ENCODE measurements at regions not wholly inside any gene's neighbourhood (a gene's known extent, or its start where the extent isn't known, plus 50 kb on each side); places are given as distances from the start of the nearest gene placed in this dataset.

DNA sequence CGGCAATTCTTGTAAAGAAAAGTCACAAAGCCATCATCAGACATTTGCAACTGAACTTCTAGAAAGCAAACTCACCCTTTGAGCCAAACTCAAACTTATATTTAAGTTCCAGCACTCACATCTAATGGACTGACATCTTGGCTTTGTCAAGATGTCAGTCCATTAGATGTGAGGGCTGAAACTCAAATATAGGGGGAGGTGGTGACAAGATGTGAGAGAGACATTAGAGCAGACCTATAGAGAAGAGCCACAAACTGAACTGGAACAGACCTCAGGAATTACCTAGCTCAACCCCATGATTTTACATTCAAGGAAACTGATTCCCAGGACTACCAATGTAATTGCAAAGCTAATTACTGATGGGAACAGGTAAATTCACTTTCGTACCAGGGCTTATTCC is 543.8 kb downstream of the TNS1 start:
- TF ChIP-seq POLR2AphosphoS5 (IDR thresholded peaks at IDR 0.05) (no peak), EP300 (IDR thresholded peaks at IDR 0.05) (no peak), POLR2A (IDR thresholded peaks at IDR 0.05) (no peak)
- TF ChIP-seq, protein P1, sequence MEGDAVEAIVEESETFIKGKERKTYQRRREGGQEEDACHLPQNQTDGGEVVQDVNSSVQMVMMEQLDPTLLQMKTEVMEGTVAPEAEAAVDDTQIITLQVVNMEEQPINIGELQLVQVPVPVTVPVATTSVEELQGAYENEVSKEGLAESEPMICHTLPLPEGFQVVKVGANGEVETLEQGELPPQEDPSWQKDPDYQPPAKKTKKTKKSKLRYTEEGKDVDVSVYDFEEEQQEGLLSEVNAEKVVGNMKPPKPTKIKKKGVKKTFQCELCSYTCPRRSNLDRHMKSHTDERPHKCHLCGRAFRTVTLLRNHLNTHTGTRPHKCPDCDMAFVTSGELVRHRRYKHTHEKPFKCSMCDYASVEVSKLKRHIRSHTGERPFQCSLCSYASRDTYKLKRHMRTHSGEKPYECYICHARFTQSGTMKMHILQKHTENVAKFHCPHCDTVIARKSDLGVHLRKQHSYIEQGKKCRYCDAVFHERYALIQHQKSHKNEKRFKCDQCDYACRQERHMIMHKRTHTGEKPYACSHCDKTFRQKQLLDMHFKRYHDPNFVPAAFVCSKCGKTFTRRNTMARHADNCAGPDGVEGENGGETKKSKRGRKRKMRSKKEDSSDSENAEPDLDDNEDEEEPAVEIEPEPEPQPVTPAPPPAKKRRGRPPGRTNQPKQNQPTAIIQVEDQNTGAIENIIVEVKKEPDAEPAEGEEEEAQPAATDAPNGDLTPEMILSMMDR (IDR thresholded peaks at IDR 0.05) = no peak
- H3K36me3 ChIP-seq = no peaks in the 10 kb centered on the region
- H3K4me3 ChIP-seq = no peak overlapping the region
- no peaks in the 10 kb centered on the region for H3K27me3 ChIP-seq
- 83 to 93% (median 89%) methylated on average over 2 of the region's 2 CpGs for WGBS, 5 donors
- H3K4me1 ChIP-seq = no peaks in the 10 kb centered on the region
- no peak overlapping the region for H3K27ac ChIP-seq
- no peak for DNase-seq
- intact Hi-C loops (cut with DNase I; ENCODE audit: low total_unique reads) = no loop called here
- no peaks in the 10 kb centered on the region for H3K9me3 ChIP-seq

DNA sequence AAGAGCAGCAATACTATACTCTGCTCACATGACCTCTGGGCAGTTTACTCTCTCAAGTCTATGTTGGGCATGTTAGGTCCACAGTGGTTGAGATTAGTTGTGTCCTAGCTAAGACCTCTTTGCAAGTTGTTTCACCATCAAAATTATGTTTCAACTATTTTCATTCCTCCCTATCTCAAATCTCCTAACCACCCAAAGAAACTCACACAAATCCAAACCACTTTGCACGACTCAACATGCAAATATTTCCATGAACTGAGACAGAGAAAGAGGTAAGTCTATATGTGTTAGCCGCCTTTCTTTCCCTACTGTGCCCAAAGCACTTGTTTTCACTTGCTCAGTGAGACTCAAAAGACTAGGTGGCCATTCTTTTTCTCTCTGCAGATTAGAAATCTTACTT is 546.8 kb downstream of the TNS1 start:
- DNase-seq = no peak
- no peak overlapping the region for H3K4me3 ChIP-seq
- no peaks in the 10 kb centered on the region for H3K27me3 ChIP-seq
- 66 to 77% (median 73%) methylated on average over 2 of the region's 2 CpGs for WGBS, 5 donors
- H3K36me3 ChIP-seq = no peaks in the 10 kb centered on the region
- no peak overlapping the region for H3K27ac ChIP-seq
- H3K9me3 ChIP-seq = no peaks in the 10 kb centered on the region
- intact Hi-C loops (cut with DNase I; ENCODE audit: low total_unique reads) = no loop called here
- peaks cover 0 to 7% (median 0%) of the 10 kb centered on the region in 4 donors for H3K4me1 ChIP-seq
- TF ChIP-seq POLR2A (IDR thresholded peaks at IDR 0.05) = no peak
- TF ChIP-seq POLR2AphosphoS5 (IDR thresholded peaks at IDR 0.05) = no peak
- no peak for TF ChIP-seq EP300 (IDR thresholded peaks at IDR 0.05)
- TF ChIP-seq, protein P1 (IDR thresholded peaks at IDR 0.05) = no peak

- Histone ChIP-seq H3K27ac (no peak overlapping the region), H3K4me1 (peaks cover 0 to 7% (median 0%) of the 10 kb centered on the region in 4 donors), H3K27me3 (no peaks in the 10 kb centered on the region), H3K36me3 (no peaks in the 10 kb centered on the region), H3K4me3 (no peak overlapping the region), H3K9me3 (no peaks in the 10 kb centered on the region)
- 59 to 90% (median 81%) methylated on average over 1 of the region's 1 CpG for WGBS, 5 donors
- no peak for DNase-seq
- TF ChIP-seq, protein P1 (IDR thresholded peaks at IDR 0.05) = no peak
- no peak for TF ChIP-seq POLR2AphosphoS5 (IDR thresholded peaks at IDR 0.05)
- TF ChIP-seq EP300 (IDR thresholded peaks at IDR 0.05) = no peak
- no peak for TF ChIP-seq POLR2A (IDR thresholded peaks at IDR 0.05)
- intact Hi-C loops (cut with DNase I; ENCODE audit: low total_unique reads) = no loop called here
These were observed 549.9 kb downstream of the TNS1 start for GRCh38 chr2:217452928-217453327.

- 72 to 89% (median 80%) methylated on average over 3 of the region's 3 CpGs for WGBS, 5 donors
- Histone ChIP-seq H3K9me3 (no peaks in the 10 kb centered on the region), H3K27ac (no peak overlapping the region), H3K27me3 (no peaks in the 10 kb centered on the region), H3K36me3 (no peaks in the 10 kb centered on the region), H3K4me3 (no peak overlapping the region), H3K4me1 (peaks cover 0 to 7% (median 0%) of the 10 kb centered on the region in 4 donors)
- peak in 1 of 2 donors; percentile 23 for DNase-seq
- intact Hi-C loops (cut with DNase I; ENCODE audit: low total_unique reads) = no loop called here
- no peak for TF ChIP-seq POLR2A (IDR thresholded peaks at IDR 0.05)
- no peak for TF ChIP-seq POLR2AphosphoS5 (IDR thresholded peaks at IDR 0.05)
- TF ChIP-seq EP300 (IDR thresholded peaks at IDR 0.05) = no peak
- TF ChIP-seq, protein P1 (IDR thresholded peaks at IDR 0.05) = no peak
These were observed 551.1 kb downstream of the TNS1 start for GRCh38 chr2:217451666-217452065.
